IPS-18c (cell line): ENCODE measurements at regions not wholly inside any gene's neighbourhood (a gene's known extent, or its start where the extent isn't known, plus 50 kb on each side); places are given as distances from the start of the nearest gene placed in this dataset.

Source experiments
- H3K4me3 ChIP-seq: 2 replicates; pipeline ENCODE4 v1.7.0; 2013; ENCODE audit warnings: low read depth, mild to moderate bottlenecking, low read length, moderate library complexity; ENCODE audit not compliant: insufficient read depth
- H3K9me3 ChIP-seq: one replicate; pipeline ENCODE4 v1.6.1; 2013; ENCODE audit warnings: mild to moderate bottlenecking, low read length, moderate library complexity; ENCODE audit not compliant: control insufficient read depth, insufficient read depth

GRCh38 chr18:77529492-77530176, 280.0 kb downstream of the GALR1 start:
- Histone ChIP-seq H3K4me3 (no peak overlapping the region), H3K9me3 (no peaks in the 10 kb centered on the region)

GRCh38 chr18:77530732-77531131, 281.1 kb downstream of the GALR1 start:
- H3K4me3 ChIP-seq = no peak overlapping the region
- no peaks in the 10 kb centered on the region for H3K9me3 ChIP-seq

GRCh38 chr18:77539860-77540259, 290.2 kb downstream of the GALR1 start:
- no peaks in the 10 kb centered on the region for H3K9me3 ChIP-seq
- H3K4me3 ChIP-seq = no peak overlapping the region

- Histone ChIP-seq H3K4me3 (no peak overlapping the region), H3K9me3 (no peaks in the 10 kb centered on the region)
Observed at GRCh38 chr18:77544792-77545191, 295.1 kb downstream of the GALR1 start.

GRCh38 chr18:77547757-77548156, 298.1 kb downstream of the GALR1 start:
- no peak overlapping the region for H3K4me3 ChIP-seq
- H3K9me3 ChIP-seq = no peaks in the 10 kb centered on the region

GRCh38 chr18:77548790-77549420, 299.3 kb downstream of the GALR1 start:
- no peaks in the 10 kb centered on the region for H3K9me3 ChIP-seq
- no peak overlapping the region for H3K4me3 ChIP-seq

- Histone ChIP-seq H3K9me3 (no peaks in the 10 kb centered on the region), H3K4me3 (no peak overlapping the region)
Observed at GRCh38 chr18:77550625-77551024, 301.0 kb downstream of the GALR1 start.

GRCh38 chr18:77551055-77551454, 301.4 kb downstream of the GALR1 start:
- H3K9me3 ChIP-seq = no peaks in the 10 kb centered on the region

GRCh38 chr18:77552945-77553344, 303.3 kb downstream of the GALR1 start:
- Histone ChIP-seq H3K4me3 (no peak overlapping the region), H3K9me3 (no peaks in the 10 kb centered on the region)

More at GRCh38 chr18:77551055-77551454, 301.4 kb downstream of the GALR1 start:
- no peak overlapping the region for H3K4me3 ChIP-seq

- Histone ChIP-seq H3K4me3 (no peak overlapping the region), H3K9me3 (no peaks in the 10 kb centered on the region)
Observed at GRCh38 chr18:77554061-77554460, 304.4 kb downstream of the GALR1 start.

GRCh38 chr18:77557046-77557587, 307.5 kb downstream of the GALR1 start:
- H3K4me3 ChIP-seq = no peak overlapping the region
- H3K9me3 ChIP-seq = no peaks in the 10 kb centered on the region

- no peak overlapping the region for H3K4me3 ChIP-seq
Observed at GRCh38 chr18:77559274-77559910, 309.7 kb downstream of the GALR1 start.

GRCh38 chr18:77560341-77560992, 310.8 kb downstream of the GALR1 start:
- Histone ChIP-seq H3K9me3 (peaks cover 2% of the 10 kb centered on the region), H3K4me3 (no peak overlapping the region)

More at GRCh38 chr18:77559274-77559910, 309.7 kb downstream of the GALR1 start:
- H3K9me3 ChIP-seq = peaks cover 2% of the 10 kb centered on the region

- no peak overlapping the region for H3K4me3 ChIP-seq
- peaks cover 5% of the 10 kb centered on the region for H3K9me3 ChIP-seq
Observed at GRCh38 chr18:77566604-77567003, 317.0 kb downstream of the GALR1 start.

GRCh38 chr18:77567205-77567604, 317.6 kb downstream of the GALR1 start:
- H3K9me3 ChIP-seq = peaks cover 5% of the 10 kb centered on the region
- H3K4me3 ChIP-seq = no peak overlapping the region

GRCh38 chr18:77571743-77572142, 322.1 kb downstream of the GALR1 start:
- no peak overlapping the region for H3K4me3 ChIP-seq
- peaks cover 5% of the 10 kb centered on the region for H3K9me3 ChIP-seq

- Histone ChIP-seq H3K9me3 (peaks cover 5% of the 10 kb centered on the region), H3K4me3 (no peak overlapping the region)
Observed at GRCh38 chr18:77572537-77572936, 322.9 kb downstream of the GALR1 start.
